NCI-H1092 treated with DMSO at 0.1 percent for 48 hours (cell line): ENCODE measurements at regions not wholly inside any gene's neighbourhood (a gene's known extent, or its start where the extent isn't known, plus 50 kb on each side); places are given as distances from the start of the nearest gene placed in this dataset.

Experiments used
- DNase-seq: peaks from one replicate; lab custom pipeline; 2025; lab: John Stamatoyannopoulos, UW

DNA sequence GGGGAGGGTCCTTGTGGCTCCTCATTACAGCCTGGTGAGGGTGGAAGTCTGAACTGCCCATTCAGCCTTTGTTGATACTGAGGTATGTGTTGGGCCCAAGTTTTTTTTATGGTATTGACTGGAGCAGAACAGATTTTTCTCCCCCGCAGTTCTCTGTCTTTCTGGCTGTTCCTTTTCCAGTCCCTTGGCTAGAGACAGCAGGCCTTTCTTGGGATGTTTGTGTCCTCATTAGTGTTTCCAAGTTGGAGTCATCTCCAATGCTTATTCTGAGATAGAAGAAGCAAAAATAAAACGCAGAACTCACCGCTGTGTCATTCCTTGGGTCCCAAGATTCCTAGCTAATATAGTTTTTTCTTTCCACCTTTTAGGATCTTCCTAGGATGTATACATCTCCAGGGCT lies 193.3 kb downstream of the RAMP3 start:
- DNase-seq = no peak

GRCh38 chr7:45358287-45358686 lies 200.7 kb downstream of the RAMP3 start:
- no peak for DNase-seq

DNA sequence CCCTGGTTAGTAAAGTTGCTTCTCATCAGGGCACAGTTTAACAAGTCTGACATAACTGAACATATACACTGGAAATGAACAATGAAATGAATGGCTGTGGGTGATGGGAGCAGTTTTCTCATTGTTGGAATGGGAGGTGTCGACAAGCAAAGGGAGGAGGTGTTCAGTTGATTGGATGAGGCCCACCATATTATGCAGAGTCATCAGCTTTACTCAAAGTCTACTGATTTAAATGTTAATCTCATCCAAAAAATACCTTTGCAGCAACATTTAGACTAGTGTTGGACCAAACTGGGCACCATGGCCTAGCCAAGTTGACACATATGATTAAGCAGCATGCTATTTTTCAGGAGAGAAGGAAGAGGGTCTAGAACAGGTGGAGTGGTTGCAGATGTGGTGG lies 201.7 kb downstream of the RAMP3 start:
- no peak for DNase-seq

GRCh38 chr7:45359776-45360175 lies 202.2 kb downstream of the RAMP3 start:
- DNase-seq = no peak

GRCh38 chr7:45363669-45364068 lies 206.1 kb downstream of the RAMP3 start:
- DNase-seq = no peak

DNA sequence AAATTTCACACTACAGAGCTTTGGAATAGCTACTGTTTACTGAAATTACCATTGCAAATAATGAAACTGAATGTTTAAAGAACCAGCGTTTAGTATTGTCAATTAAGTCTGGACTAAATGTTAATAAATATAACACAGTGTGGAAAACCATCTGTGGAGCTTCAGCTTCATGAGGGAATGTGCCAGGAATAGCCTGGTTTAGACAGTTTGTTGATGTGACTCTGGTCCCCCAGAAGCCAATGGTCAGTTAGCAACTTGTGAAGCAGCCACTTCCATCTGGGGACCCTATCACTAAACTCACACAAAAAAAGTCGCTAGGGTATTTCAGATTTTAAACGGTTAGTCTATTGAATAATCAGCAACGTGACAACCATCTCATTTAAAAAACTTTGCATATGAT lies 207.8 kb downstream of the RAMP3 start:
- no peak for DNase-seq

DNA sequence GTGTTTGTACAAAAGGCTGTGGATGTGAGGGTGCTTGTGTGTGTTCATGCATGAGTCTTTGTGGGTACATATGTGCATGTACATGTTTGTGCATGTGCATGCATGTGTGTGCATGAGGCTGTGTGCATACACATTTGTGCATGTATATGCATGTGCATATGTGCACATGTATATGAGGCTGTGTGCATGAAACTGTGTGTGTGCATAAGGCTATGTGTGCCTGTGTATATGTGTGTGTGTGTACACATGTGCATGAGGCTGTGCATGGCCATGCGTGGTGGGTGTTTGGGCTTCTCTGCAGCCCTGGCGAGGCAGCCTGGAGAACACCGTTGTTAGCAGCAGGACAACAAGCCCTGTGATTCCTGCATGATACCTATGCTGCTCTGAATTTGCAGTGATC lies 207.7 kb upstream of the ADCY1 start:
- DNase-seq = no peak

DNA sequence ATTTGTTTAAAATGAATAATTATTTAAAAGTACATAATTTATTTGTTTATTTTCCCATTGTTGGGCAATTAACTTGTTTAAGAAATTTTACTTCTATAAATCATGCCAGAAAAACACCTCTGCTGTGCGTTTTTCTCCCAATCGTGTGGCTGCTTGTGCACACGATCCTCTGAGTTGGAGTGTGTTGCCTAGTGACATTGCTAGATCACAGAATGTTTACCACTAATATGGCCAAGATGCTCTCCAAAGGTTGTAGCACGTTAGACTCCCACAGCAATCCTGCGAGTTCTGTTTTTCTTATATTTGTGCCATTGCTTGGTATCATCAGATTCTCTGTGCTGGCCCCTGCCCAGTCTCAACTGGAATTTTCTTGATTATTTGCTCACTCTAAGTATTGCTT lies 207.1 kb upstream of the ADCY1 start:
- DNase-seq = no peak

- DNase-seq = no peak
Measured at GRCh38 chr7:45368129-45368807, 205.9 kb upstream of the ADCY1 start.

- DNase-seq = no peak
Measured at GRCh38 chr7:45384499-45384898, 189.7 kb upstream of the ADCY1 start.

GRCh38 chr7:45387837-45388236 lies 186.3 kb upstream of the ADCY1 start:
- DNase-seq = no peak

DNA sequence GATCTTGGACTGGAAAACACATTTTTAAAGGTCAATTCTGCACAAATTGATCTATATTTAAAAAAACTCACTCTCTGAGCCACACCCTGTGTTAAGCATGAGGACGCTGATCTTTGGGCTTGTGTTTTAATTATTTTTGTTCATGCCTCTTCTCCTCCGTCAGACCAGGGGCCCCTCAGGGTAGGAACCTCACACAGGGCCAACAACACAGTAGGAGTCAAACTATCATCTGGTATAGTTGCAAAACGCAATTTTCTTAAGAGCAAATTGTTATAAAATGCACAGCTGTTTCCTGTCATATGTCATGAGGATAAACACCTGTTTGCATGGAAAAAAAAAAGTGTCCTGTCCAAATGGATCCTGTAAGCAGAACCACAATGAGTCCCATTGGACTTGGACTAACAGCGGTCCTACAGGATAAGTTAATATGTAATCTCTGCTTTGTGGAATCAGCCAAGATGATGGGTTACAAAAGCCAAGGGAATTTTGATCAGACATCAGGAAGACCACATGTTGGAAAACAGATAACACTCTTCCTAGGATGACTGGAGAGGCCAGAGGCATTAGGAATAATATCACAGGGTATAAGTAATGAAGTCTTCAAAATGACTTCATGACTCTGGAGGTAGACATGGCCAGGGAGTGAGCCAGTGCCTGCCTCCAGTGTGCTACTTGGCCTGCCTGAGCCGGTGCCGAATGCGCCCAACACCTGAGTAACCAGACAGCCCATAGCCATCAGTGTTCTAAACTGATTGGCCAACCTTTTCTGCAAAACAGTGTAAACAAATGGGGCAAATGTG lies 184.9 kb upstream of the ADCY1 start:
- no peak for DNase-seq

DNA sequence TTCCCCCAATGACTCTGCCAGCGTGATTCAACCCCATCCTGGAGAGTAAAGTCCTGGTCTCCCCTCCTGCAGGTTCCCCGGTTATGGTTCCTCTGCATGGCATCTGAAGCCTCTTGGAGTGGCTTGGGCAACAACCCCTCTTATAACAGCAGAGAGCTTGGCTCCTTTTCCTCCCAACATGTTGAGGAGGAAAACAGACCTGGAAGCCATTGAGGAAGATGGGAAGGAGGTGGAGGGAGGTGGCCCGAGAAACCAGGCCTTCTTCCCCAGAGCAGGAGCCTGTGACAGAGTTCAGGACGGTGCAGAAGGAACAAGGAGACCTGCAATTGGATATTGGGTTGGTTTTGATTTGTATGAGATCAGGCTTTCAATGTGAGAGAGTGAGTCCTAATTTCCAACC lies 184.0 kb upstream of the ADCY1 start:
- no peak for DNase-seq

GRCh38 chr7:45390731-45391130 lies 183.4 kb upstream of the ADCY1 start:
- DNase-seq = no peak

DNA sequence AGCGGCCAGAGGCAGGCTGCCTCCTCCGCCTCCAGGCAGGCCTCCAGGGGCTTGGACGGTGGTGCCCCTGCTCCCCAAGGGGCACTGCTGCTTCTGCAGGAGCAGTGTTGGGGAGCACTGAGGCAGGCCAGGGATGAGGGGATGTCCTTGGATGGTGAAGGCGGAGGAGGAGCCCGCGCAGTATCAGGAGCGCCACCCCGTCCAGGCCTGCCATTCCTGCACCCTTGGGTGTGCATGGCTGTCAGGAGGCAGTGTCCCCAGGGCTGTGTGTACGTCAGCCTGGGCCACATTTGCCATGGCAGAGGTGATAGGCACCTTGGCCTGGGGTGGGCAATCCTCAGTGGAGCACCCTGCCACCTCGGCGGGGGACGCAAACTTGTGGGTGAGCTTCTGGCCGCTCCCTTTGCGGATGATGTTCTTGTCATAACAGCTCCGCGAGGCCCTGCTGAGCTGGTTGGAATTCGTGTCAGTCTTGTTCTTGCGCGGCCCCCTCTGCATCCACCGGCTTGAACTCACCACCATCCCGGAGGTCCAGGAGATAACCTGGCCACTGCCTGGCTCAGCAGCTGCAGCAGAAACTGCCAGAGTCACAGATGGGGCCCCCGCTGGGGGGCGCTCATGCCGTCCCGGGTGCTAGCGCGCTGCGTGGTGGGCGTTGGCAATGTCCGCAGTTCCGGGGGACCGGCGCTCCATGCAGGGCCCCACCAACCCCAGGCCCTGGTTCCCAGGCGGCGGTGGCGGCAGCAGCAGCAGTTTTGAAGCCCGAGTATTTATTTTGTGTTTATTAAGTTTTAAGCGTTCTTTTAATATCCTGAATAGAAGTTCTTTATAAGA lies 182.3 kb upstream of the ADCY1 start:
- no peak for DNase-seq

DNA sequence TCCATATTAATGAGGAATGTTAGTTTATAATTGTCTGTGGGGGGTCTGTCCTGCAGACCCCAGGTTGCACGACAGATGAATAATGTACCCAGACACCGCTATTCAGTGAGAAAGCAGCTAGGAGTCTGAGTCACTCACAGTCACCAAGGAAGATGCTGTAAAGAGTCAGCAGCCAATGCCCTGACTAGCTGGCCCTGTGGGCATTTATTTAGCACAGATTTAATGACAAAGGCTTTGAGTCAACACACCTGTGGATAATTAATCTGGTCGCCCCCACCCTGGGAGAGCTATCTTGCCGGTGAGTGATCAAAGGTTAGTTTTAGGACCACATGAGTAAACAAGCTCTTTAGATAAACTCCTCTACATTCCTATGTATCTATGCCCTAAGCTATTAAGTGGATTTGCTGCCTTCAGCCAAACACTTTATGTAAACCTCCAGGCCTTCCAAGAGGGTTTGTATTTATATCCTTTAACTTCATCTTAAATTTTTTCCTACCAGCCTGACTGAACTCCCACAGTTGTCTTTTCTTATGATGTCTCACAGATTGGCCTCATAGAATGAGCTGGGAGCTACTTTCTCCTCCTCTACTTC lies 180.0 kb upstream of the ADCY1 start:
- DNase-seq = no peak

GRCh38 chr7:45399069-45399468 lies 175.1 kb upstream of the ADCY1 start:
- DNase-seq = no peak

DNA sequence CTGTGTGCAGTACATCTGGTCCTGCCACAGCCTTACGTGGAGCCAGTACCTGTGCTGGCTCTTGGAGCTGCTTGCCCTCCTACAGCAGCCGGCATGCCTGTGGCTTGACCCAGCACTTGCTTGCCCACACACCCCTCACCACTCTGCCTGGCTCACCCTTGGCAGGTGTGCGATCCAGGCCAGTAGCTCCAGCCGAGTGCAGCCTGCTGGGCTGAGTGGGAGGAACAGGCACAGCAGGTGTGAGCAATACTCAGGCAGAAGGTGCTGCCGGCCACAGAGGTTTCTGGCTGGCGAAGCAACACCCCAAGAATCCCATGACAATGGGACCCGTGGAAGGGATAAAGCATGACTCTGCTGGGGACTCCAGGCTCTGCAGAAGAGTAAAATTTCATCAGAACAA lies 173.5 kb upstream of the ADCY1 start:
- DNase-seq = no peak

DNA sequence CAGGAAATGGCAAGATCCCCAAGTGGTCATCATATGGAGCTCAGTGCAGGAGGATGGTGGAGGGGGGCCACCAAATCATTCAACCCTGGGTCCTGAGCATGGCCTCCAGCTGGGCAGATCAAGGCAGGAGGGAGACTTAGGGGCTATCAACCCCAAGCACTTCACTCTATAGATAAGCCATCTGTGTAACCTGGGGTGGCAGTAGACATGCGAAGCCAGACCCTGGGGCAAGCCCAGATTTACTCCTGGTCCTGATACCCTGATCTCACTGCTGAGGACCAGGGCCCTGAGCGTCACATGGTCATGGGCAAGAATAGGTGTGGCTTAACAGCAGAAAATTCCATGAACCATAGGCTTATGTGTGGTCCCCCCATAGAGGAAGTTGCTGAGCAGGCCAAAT lies 173.0 kb upstream of the ADCY1 start:
- DNase-seq = no peak

DNA sequence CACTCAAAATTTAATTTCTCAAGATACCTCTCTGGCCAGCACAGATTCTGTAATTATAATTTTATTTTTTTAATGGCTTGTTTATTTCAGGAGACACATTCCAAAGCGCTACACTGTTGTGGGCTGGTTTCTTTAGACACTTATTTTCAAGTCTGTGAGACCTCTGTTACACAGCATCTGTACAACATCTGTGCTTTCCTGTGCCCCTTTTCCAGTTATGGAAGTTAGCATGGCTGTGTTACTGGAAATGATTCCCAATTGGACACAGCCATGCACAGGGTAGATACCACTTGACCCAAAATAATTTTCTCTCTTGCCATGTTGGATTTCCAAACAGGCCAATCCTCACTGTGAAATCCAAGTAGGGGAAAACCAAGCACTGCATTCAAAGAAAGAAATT lies 172.3 kb upstream of the ADCY1 start:
- no peak for DNase-seq

DNA sequence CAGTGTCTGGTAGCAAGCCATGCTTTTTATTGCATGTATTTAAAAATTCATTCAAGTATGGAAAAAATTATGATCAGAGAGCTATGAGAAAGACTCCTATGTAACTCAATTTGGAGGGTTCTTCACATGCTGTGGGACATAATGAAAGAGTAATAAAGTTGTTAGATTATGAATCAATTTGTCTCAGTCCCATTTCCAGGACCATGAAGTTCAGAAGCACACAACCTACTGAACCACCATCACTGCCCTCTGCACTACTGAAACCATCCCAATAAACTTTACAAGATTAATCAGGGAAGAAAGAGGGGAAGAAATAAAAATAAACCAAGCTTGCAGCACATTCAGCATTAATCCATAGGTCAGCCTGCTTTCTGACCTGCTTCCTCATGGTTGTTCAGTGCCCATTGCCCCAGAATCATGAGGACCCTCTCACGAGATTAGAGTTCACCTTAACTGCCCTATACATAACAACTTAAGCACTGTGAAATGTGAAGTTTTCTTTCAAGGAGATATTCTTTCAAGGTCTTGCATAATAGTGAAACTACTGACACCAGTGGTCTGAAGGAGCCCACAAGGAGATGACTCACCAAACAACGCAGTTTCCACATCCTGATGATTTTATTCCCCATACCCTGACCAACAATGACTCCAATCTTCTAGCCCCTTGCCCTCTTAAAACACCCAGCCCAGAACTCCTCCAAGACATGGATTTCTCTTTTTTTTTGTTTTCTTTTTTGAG lies 171.5 kb upstream of the ADCY1 start:
- DNase-seq = no peak

GRCh38 chr7:45404622-45405021 lies 169.5 kb upstream of the ADCY1 start:
- DNase-seq = no peak
